HUES64 (cell line): ENCODE measurements at regions not wholly inside any gene's neighbourhood (a gene's known extent, or its start where the extent isn't known, plus 50 kb on each side); places are given as distances from the start of the nearest gene placed in this dataset.

Experiments used
- H3K27ac ChIP-seq: 2 replicates; pipeline ENCODE4 v1.7.0; 2013; ENCODE audit warnings: low read depth, low read length, inconsistent platforms
- H3K27me3 ChIP-seq: 2 replicates; pipeline ENCODE4 v1.6.1; 2013; ENCODE audit warnings: mild to moderate bottlenecking, low read length; ENCODE audit not compliant: insufficient read depth
- H3K36me3 ChIP-seq: 2 replicates; pipeline ENCODE4 v1.6.1; 2013; ENCODE audit warnings: mild to moderate bottlenecking, low read length; ENCODE audit not compliant: insufficient read depth
- H3K4me1 ChIP-seq: 2 replicates; pipeline ENCODE4 v1.6.1; 2013; ENCODE audit warnings: mild to moderate bottlenecking, low read length, moderate library complexity; ENCODE audit not compliant: insufficient read depth
- H3K4me3 ChIP-seq: 2 replicates; pipeline ENCODE4 v1.5.1; 2013; ENCODE audit warnings: mild to moderate bottlenecking, low read length, moderate library complexity
- H3K9ac ChIP-seq: 2 replicates; pipeline ENCODE4 v1.6.1; 2013; ENCODE audit warnings: mild to moderate bottlenecking, low read depth, low read length
- H3K9me3 ChIP-seq: 2 replicates; pipeline ENCODE4 v1.6.1; 2013; ENCODE audit warnings: low read depth, low read length; ENCODE audit not compliant: insufficient read depth
- WGBS: fragments of 150-250, 120-280 bp; methylation state at CpG from one replicate; pipeline ENCODE4 v1.1.7; 2013; ENCODE audit warnings: missing lambda C conversion rate; 5-methylcytosine and 5-hydroxymethylcytosine counted together

- Histone ChIP-seq H3K4me1 (no peaks in the 10 kb centered on the region), H3K4me3 (no peak overlapping the region), H3K9me3 (peaks cover 9% of the 10 kb centered on the region; the same call in 1 of the 2 replicates), H3K9ac (no peak overlapping the region), H3K27me3 (no peaks in the 10 kb centered on the region), H3K27ac (no peak overlapping the region), H3K36me3 (no peaks in the 10 kb centered on the region)
- WGBS: 83% methylated on average over 2 of the region's 2 CpGs
Measured at GRCh38 chr14:62097072-62097471, 334.9 kb downstream of the SNAPC1 start.

DNA sequence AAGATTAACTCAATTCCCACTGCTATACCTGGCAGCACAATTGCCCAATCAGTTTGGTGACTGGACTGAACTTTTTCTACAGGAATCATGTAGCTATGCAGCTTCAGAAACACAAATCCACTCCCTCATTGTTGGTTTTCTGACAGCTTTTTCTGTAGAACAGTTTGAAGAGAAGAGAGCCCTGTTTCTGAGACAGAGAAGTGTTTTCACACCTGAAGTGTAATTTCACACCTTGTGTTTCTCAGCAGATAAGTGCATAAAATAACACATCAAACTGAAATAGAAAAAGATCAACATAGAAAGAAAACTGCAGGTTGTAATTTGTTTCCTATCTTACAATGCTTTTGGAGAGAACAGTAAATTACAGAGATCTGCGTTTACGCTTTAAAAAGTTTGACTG is 335.6 kb downstream of the SNAPC1 start:
- Histone ChIP-seq H3K4me3 (no peak overlapping the region), H3K9me3 (peaks cover 9% of the 10 kb centered on the region; the same call in 1 of the 2 replicates), H3K36me3 (no peaks in the 10 kb centered on the region), H3K27ac (no peak overlapping the region), H3K27me3 (no peaks in the 10 kb centered on the region), H3K4me1 (no peaks in the 10 kb centered on the region), H3K9ac (no peak overlapping the region)
- 89% methylated on average over 2 of the region's 2 CpGs for WGBS

- H3K9ac ChIP-seq: no peak overlapping the region
- H3K27ac ChIP-seq: no peak overlapping the region
- peaks cover 9% of the 10 kb centered on the region; the same call in 1 of the 2 replicates for H3K9me3 ChIP-seq
- no peak overlapping the region for H3K4me3 ChIP-seq
- H3K36me3 ChIP-seq: no peaks in the 10 kb centered on the region
- no peaks in the 10 kb centered on the region for H3K4me1 ChIP-seq
- WGBS: 94% methylated on average over 3 of the region's 3 CpGs
- no peaks in the 10 kb centered on the region for H3K27me3 ChIP-seq
Measured at GRCh38 chr14:62098357-62098756, 336.1 kb downstream of the SNAPC1 start.

GRCh38 chr14:62099091-62099490 is 336.9 kb downstream of the SNAPC1 start:
- H3K36me3 ChIP-seq: no peaks in the 10 kb centered on the region
- 82% methylated on average over 1 of the region's 1 CpG for WGBS
- no peak overlapping the region for H3K4me3 ChIP-seq
- no peak overlapping the region for H3K9ac ChIP-seq
- no peaks in the 10 kb centered on the region for H3K27me3 ChIP-seq
- no peaks in the 10 kb centered on the region for H3K4me1 ChIP-seq
- peaks cover 9% of the 10 kb centered on the region; the same call in 1 of the 2 replicates for H3K9me3 ChIP-seq
- no peak overlapping the region for H3K27ac ChIP-seq

- WGBS: no CpG with 5 or more reads among the region's 1 CpG
- Histone ChIP-seq H3K9me3 (peaks cover 2% of the 10 kb centered on the region; the same call in 1 of the 2 replicates), H3K4me1 (no peaks in the 10 kb centered on the region), H3K27ac (no peak overlapping the region), H3K9ac (no peak overlapping the region), H3K36me3 (no peaks in the 10 kb centered on the region), H3K27me3 (no peaks in the 10 kb centered on the region), H3K4me3 (no peak overlapping the region)
Measured at GRCh38 chr14:62101189-62101588, 339.0 kb downstream of the SNAPC1 start.

DNA sequence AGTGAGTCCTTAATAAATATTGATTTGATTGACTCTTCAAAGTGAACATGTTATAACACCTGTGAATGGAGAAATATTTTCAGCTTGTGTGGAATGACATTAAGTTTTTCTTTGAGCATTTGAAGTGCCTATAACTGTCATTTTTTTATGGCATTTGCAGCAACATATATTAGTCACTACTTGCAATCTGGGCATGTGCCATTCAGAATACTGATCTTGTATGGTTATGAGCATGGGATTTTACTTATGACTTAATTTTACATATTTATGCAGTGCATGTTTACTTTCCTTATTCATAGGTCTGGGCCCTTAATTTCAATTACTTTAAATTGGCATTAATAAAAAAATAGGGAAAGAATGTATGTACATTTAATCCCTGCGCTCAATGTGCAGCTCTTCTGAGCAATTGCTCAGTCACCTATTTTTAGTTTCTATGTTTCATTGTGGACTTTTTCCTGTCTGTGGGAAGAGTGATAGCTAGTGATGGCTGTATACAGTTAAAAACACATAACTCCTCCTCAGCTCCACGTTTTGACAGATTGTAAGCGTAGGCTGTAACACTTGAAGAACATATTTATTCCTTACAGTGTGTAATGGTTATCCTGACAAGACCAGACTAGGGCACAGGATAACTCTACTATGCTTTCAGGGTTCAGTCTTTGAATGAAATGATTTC is 339.6 kb downstream of the SNAPC1 start:
- Histone ChIP-seq H3K9ac (no peak overlapping the region), H3K4me1 (no peaks in the 10 kb centered on the region), H3K9me3 (no peaks in the 10 kb centered on the region), H3K36me3 (no peaks in the 10 kb centered on the region), H3K27ac (no peak overlapping the region), H3K27me3 (no peaks in the 10 kb centered on the region), H3K4me3 (no peak overlapping the region)
- 89% methylated on average over 1 of the region's 3 CpGs for WGBS

- no peak overlapping the region for H3K4me3 ChIP-seq
- WGBS: 94% methylated on average over 2 of the region's 3 CpGs
- H3K27ac ChIP-seq: no peak overlapping the region
- no peak overlapping the region for H3K9ac ChIP-seq
- H3K4me1 ChIP-seq: no peaks in the 10 kb centered on the region
- no peaks in the 10 kb centered on the region for H3K27me3 ChIP-seq
- H3K36me3 ChIP-seq: no peaks in the 10 kb centered on the region
- no peaks in the 10 kb centered on the region for H3K9me3 ChIP-seq
Measured at GRCh38 chr14:62102349-62102725, 340.1 kb downstream of the SNAPC1 start.

DNA sequence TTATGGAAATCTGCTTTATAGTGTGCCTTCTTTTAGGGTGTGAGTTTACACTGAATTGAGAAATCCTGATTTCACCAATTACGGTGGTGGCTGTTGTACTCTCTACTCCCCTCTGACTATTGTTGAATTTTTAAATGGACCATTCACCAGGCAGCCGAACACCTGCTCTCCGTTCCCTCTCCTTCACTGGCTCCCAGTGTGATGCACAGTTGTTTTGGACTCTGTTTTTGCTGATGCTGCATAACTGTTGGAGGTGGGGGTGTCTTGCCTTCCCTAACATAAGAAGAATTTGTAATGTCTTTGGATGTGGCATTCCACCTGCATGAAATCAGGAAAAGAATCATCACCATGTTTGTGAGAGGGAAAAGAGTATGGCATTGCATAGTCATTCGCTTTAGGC is 341.2 kb downstream of the SNAPC1 start:
- WGBS: 98% methylated on average over 4 of the region's 4 CpGs
- Histone ChIP-seq H3K27ac (no peak overlapping the region), H3K4me3 (no peak overlapping the region), H3K9ac (no peak overlapping the region), H3K36me3 (no peaks in the 10 kb centered on the region), H3K9me3 (no peaks in the 10 kb centered on the region), H3K4me1 (no peaks in the 10 kb centered on the region), H3K27me3 (no peaks in the 10 kb centered on the region)

- Histone ChIP-seq H3K9me3 (no peaks in the 10 kb centered on the region), H3K27ac (no peak overlapping the region), H3K36me3 (no peaks in the 10 kb centered on the region), H3K4me3 (no peak overlapping the region), H3K27me3 (peaks cover 16% of the 10 kb centered on the region), H3K4me1 (peaks cover 7% of the 10 kb centered on the region; the same call in 1 of the 2 replicates), H3K9ac (no peak overlapping the region)
Measured at GRCh38 chr14:62110941-62111340, 348.7 kb downstream of the SNAPC1 start.

- Histone ChIP-seq H3K36me3 (no peaks in the 10 kb centered on the region), H3K9me3 (no peaks in the 10 kb centered on the region), H3K27me3 (peaks cover 69% of the 10 kb centered on the region), H3K9ac (no peak overlapping the region), H3K4me3 (peak overlapping the region; percentile 61), H3K27ac (no peak overlapping the region), H3K4me1 (peaks cover 7% of the 10 kb centered on the region; the same call in 1 of the 2 replicates)
- WGBS: 1% methylated on average over 56 of the region's 56 CpGs
Measured at GRCh38 chr14:62117010-62117750, 355.0 kb downstream of the SNAPC1 start.

GRCh38 chr14:62117751-62118105 is 355.5 kb downstream of the SNAPC1 start:
- Histone ChIP-seq H3K27ac (no peak overlapping the region), H3K4me1 (peaks cover 6% of the 10 kb centered on the region; the same call in 1 of the 2 replicates), H3K9me3 (no peaks in the 10 kb centered on the region), H3K36me3 (no peaks in the 10 kb centered on the region), H3K27me3 (peaks cover 69% of the 10 kb centered on the region), H3K9ac (no peak overlapping the region), H3K4me3 (peak overlapping the region; percentile 61)
- 10% methylated on average over 10 of the region's 10 CpGs for WGBS
